LHCN-M2 (cell line): ENCODE measurements at regions not wholly inside any gene's neighbourhood (a gene's known extent, or its start where the extent isn't known, plus 50 kb on each side); places are given as distances from the start of the nearest gene placed in this dataset.
"Not testable (repeated sequence)": the region's sequence is repeated elsewhere in the genome, so short reads cannot be mapped to it uniquely, and the experiment has no call there.

Experiments used
- DNase-seq: peaks from one replicate; pipeline ENCODE4 v3.0.0-alpha.2; 2012; ENCODE audit warnings: low read depth

- DNase-seq = no peak
Measured at GRCh38 chr14:53857625-53858344, 98.8 kb downstream of the BMP4 start.

GRCh38 chr14:53855574-53855973 is 101.1 kb downstream of the BMP4 start:
- DNase-seq = no peak

- no peak for DNase-seq
Measured at GRCh38 chr14:53855127-53855526, 101.5 kb downstream of the BMP4 start.

- peak; percentile 32 for DNase-seq
Measured at GRCh38 chr14:53851394-53852090, 105.1 kb downstream of the BMP4 start.

- DNase-seq = peak; percentile 53
Measured at GRCh38 chr14:53850714-53851296, 105.8 kb downstream of the BMP4 start.

GRCh38 chr14:53849549-53849948 is 107.1 kb downstream of the BMP4 start:
- no peak for DNase-seq

GRCh38 chr14:53848854-53849253 is 107.8 kb downstream of the BMP4 start:
- DNase-seq = no peak

- no peak for DNase-seq
Measured at GRCh38 chr14:53847881-53848280, 108.7 kb downstream of the BMP4 start.

GRCh38 chr14:53847057-53847456 is 109.6 kb downstream of the BMP4 start:
- no peak for DNase-seq

GRCh38 chr14:53845813-53846693 is 110.6 kb downstream of the BMP4 start:
- no peak for DNase-seq

GRCh38 chr14:53842938-53843337 is 113.7 kb downstream of the BMP4 start:
- no peak for DNase-seq

GRCh38 chr14:53841109-53842099 is 115.2 kb downstream of the BMP4 start:
- no peak for DNase-seq

- peak; percentile 31 for DNase-seq
Measured at GRCh38 chr14:53840444-53840843, 116.2 kb downstream of the BMP4 start.

- no peak for DNase-seq
Measured at GRCh38 chr14:53838374-53838773, 118.3 kb downstream of the BMP4 start.

GRCh38 chr14:53837656-53838055 is 119.0 kb downstream of the BMP4 start:
- not testable (repeated sequence) for DNase-seq

GRCh38 chr14:53836551-53836950 is 120.1 kb downstream of the BMP4 start:
- DNase-seq = no peak

- no peak for DNase-seq
Measured at GRCh38 chr14:53828820-53829219, 127.8 kb downstream of the BMP4 start.

- no peak for DNase-seq
Measured at GRCh38 chr14:53824061-53824460, 132.6 kb downstream of the BMP4 start.

GRCh38 chr14:53814392-53814791 is 142.2 kb downstream of the BMP4 start:
- DNase-seq = peak; percentile 41

GRCh38 chr14:53810221-53810620 is 146.4 kb downstream of the BMP4 start:
- no peak for DNase-seq

GRCh38 chr14:53808042-53808441 is 148.6 kb downstream of the BMP4 start:
- DNase-seq = peak; percentile 20
